Neural cell (in vitro differentiated cells): ENCODE measurements at regions not wholly inside any gene's neighbourhood (a gene's known extent, or its start where the extent isn't known, plus 50 kb on each side); places are given as distances from the start of the nearest gene placed in this dataset.

Experiments used
- H2AFZ ChIP-seq: fragments of 200-600, 300-800 bp; sonication (generic), shearing (Covaris generic); 2 replicates; pipeline ENCODE4 v1.6.0; 2014; ENCODE audit warnings: low read depth, mild to moderate bottlenecking, antibody characterized with exemption, low read length, moderate library complexity
- H3F3A ChIP-seq: fragments of 200-600 bp; shearing (Covaris generic); 2 replicates; pipeline ENCODE4 v1.6.1; 2016; ENCODE audit warnings: mild to moderate bottlenecking, moderate library complexity, mixed read lengths, antibody characterized with exemption, low read length; ENCODE audit not compliant: insufficient read depth, poor library complexity, severe bottlenecking
- H3K27ac ChIP-seq: fragments of 200-600, 300-800 bp; sonication (generic), shearing (Covaris generic); 2 replicates; pipeline ENCODE4 v1.5.1; 2014; ENCODE audit warnings: mild to moderate bottlenecking, low read length, moderate library complexity
- H3K27me3 ChIP-seq: fragments of 300-800, 200-600 bp; sonication (generic), shearing (Covaris generic); 2 replicates; pipeline ENCODE4 v1.6.0; 2014; ENCODE audit warnings: mild to moderate bottlenecking, low read depth, low read length, moderate library complexity; ENCODE audit not compliant: insufficient read depth
- H3K36me3 ChIP-seq: fragments of 300-800, 200-600 bp; sonication (generic), shearing (Covaris generic); 2 replicates; pipeline ENCODE4 v1.5.1; 2014; ENCODE audit warnings: mild to moderate bottlenecking, antibody characterized with exemption, low read length, moderate library complexity; ENCODE audit not compliant: insufficient read depth
- H3K4me2 ChIP-seq: fragments of 300-800, 200-600 bp; sonication (generic), shearing (Covaris generic); 2 replicates; pipeline ENCODE4 v1.6.0; 2014; ENCODE audit warnings: mild to moderate bottlenecking, low read length
- H3K4me3 ChIP-seq: fragments of 300-800, 200-600 bp; sonication (generic), shearing (Covaris generic); 2 replicates; pipeline ENCODE4 v1.5.1; 2014; ENCODE audit warnings: mild to moderate bottlenecking, low read length, moderate library complexity
- H3K79me2 ChIP-seq: fragments of 200-600 bp; shearing (Covaris generic); replicated peaks from 2 replicates; pipeline ENCODE4 v1.6.0; 2014; ENCODE audit warnings: mild to moderate bottlenecking, low read length, moderate library complexity; ENCODE audit not compliant: insufficient read depth
- H3K9ac ChIP-seq: fragments of 300-800, 200-600 bp; sonication (generic), shearing (Covaris generic); 2 replicates; pipeline ENCODE4 v1.6.1; 2016; ENCODE audit warnings: mild to moderate bottlenecking, low read length, mixed read lengths
- H3K9me2 ChIP-seq: fragments of 200-600 bp; shearing (Covaris generic); 2 replicates; pipeline ENCODE4 v1.6.1; 2016; ENCODE audit warnings: mild to moderate bottlenecking, low read length, mixed read lengths; ENCODE audit not compliant: insufficient read depth
- H3K9me3 ChIP-seq: fragments of 200-600, 300-800 bp; sonication (generic), shearing (Covaris generic); 2 replicates; pipeline ENCODE4 v1.6.1; 2016; ENCODE audit warnings: mild to moderate bottlenecking, mixed run types, low read length, moderate library complexity, mixed read lengths
- H4K20me1 ChIP-seq: fragments of 200-600 bp; shearing (Covaris generic); 2 replicates; pipeline ENCODE4 v1.6.1; 2016; ENCODE audit warnings: mild to moderate bottlenecking, mixed run types; ENCODE audit not compliant: insufficient read depth
- EP300 ChIP-seq: fragments of 450-650 bp; conservative IDR thresholded peaks from 2 replicates; pipeline ENCODE4 v1.6.1; 2014; ENCODE audit warnings: antibody characterized with exemption, mild to moderate bottlenecking, moderate library complexity; ENCODE audit not compliant: poor library complexity, severe bottlenecking
- EZH2 ChIP-seq: fragments of 200-600, 300-800 bp; shearing (Covaris generic), sonication (generic); IDR thresholded peaks from 2 replicates; pipeline ENCODE4 v1.6.1; 2014; ENCODE audit warnings: antibody characterized with exemption, low read length, borderline replicate concordance, mild to moderate bottlenecking; ENCODE audit not compliant: insufficient read depth, poor library complexity, severe bottlenecking
- MXI1 ChIP-seq: fragments of 450-650 bp; conservative IDR thresholded peaks from 2 replicates; pipeline ENCODE4 v1.6.1; 2014; ENCODE audit warnings: antibody characterized with exemption, mild to moderate bottlenecking; ENCODE audit not compliant: poor library complexity, severe bottlenecking
- POLR2AphosphoS5 ChIP-seq: IDR thresholded peaks from 2 replicates; pipeline ENCODE4 v1.6.1; 2012
- RAD21 ChIP-seq: fragments of 450-650 bp; conservative IDR thresholded peaks from 2 replicates; pipeline ENCODE4 v1.6.1; 2014; ENCODE audit warnings: antibody characterized with exemption, mild to moderate bottlenecking, moderate library complexity
- TAF1 ChIP-seq: IDR thresholded peaks from 2 replicates; pipeline ENCODE4 v1.6.1; 2012; ENCODE audit warnings: low read depth
- TF ChIP-seq, protein P1 (sequence below): fragments of 450-650 bp; IDR thresholded peaks from 2 replicates; pipeline ENCODE4 v1.5.1; 2014; ENCODE audit warnings: antibody characterized with exemption, mild to moderate bottlenecking, moderate library complexity; ENCODE audit not compliant: poor library complexity, severe bottlenecking
- TF ChIP-seq, protein P2 (sequence below): IDR thresholded peaks from 2 replicates; pipeline ENCODE4 v1.6.1; 2012; ENCODE audit warnings: borderline replicate concordance

DNA sequence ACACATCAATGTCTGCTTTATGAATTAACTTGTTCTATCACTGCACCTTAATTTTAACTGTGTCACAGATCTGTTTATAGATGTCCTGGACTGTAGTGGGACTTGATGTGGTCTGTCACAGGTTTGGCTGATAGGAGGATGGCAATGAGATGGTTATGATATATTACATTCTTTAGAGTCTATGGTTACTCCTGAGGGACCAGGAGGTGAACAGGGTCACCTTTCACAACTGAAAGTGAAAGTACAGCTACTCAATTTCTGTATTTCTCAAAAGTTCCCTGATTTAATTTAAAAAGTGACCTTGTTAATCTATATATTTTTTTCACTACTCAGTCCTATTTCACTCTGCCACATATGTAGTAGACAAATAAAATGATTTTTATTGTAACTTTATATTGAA is 1284.1 kb upstream of the GYPC start:
- Histone ChIP-seq H3K9me3 (peaks cover 4% of the 10 kb centered on the region), H3K27me3 (no peaks in the 10 kb centered on the region), H3K27ac (no peak overlapping the region), H2AFZ (no peak overlapping the region), H3K4me2 (no peak overlapping the region), H3F3A (no peaks in the 10 kb centered on the region), H3K79me2 (no peaks in the 10 kb centered on the region), H3K9ac (no peak overlapping the region), H3K36me3 (no peaks in the 10 kb centered on the region), H3K4me3 (no peak overlapping the region), H3K9me2 (no peaks in the 10 kb centered on the region), H4K20me1 (no peaks in the 10 kb centered on the region)
- TF ChIP-seq, protein P1, sequence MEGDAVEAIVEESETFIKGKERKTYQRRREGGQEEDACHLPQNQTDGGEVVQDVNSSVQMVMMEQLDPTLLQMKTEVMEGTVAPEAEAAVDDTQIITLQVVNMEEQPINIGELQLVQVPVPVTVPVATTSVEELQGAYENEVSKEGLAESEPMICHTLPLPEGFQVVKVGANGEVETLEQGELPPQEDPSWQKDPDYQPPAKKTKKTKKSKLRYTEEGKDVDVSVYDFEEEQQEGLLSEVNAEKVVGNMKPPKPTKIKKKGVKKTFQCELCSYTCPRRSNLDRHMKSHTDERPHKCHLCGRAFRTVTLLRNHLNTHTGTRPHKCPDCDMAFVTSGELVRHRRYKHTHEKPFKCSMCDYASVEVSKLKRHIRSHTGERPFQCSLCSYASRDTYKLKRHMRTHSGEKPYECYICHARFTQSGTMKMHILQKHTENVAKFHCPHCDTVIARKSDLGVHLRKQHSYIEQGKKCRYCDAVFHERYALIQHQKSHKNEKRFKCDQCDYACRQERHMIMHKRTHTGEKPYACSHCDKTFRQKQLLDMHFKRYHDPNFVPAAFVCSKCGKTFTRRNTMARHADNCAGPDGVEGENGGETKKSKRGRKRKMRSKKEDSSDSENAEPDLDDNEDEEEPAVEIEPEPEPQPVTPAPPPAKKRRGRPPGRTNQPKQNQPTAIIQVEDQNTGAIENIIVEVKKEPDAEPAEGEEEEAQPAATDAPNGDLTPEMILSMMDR, result no peak
- TF ChIP-seq TAF1, result no peak
- TF ChIP-seq, protein P2, sequence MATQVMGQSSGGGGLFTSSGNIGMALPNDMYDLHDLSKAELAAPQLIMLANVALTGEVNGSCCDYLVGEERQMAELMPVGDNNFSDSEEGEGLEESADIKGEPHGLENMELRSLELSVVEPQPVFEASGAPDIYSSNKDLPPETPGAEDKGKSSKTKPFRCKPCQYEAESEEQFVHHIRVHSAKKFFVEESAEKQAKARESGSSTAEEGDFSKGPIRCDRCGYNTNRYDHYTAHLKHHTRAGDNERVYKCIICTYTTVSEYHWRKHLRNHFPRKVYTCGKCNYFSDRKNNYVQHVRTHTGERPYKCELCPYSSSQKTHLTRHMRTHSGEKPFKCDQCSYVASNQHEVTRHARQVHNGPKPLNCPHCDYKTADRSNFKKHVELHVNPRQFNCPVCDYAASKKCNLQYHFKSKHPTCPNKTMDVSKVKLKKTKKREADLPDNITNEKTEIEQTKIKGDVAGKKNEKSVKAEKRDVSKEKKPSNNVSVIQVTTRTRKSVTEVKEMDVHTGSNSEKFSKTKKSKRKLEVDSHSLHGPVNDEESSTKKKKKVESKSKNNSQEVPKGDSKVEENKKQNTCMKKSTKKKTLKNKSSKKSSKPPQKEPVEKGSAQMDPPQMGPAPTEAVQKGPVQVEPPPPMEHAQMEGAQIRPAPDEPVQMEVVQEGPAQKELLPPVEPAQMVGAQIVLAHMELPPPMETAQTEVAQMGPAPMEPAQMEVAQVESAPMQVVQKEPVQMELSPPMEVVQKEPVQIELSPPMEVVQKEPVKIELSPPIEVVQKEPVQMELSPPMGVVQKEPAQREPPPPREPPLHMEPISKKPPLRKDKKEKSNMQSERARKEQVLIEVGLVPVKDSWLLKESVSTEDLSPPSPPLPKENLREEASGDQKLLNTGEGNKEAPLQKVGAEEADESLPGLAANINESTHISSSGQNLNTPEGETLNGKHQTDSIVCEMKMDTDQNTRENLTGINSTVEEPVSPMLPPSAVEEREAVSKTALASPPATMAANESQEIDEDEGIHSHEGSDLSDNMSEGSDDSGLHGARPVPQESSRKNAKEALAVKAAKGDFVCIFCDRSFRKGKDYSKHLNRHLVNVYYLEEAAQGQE, result no peak
- TF ChIP-seq EZH2, result no peak

DNA sequence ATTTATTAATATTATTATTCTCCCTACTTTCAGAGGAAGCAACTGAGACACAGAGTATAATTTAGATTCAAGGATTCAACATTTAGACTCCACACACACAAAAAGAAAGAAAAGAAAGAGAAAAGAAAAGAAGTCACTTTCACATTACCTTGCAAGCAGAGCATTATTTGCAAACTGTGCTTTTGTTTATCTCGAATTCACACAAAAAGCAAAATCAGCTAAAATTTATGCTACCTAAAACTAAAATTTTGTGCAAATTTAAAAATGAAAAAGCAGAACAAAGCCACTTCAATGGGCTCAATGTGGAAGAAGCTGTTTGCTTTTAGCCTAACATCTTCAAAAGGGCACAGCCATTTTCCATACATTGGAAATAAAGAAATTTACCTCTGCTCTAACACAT is 1282.7 kb upstream of the GYPC start:
- Histone ChIP-seq H2AFZ (no peak overlapping the region), H3K9ac (no peak overlapping the region), H3K4me2 (no peak overlapping the region), H3K27me3 (no peaks in the 10 kb centered on the region), H3F3A (no peaks in the 10 kb centered on the region), H3K36me3 (no peaks in the 10 kb centered on the region), H4K20me1 (no peaks in the 10 kb centered on the region), H3K9me2 (no peaks in the 10 kb centered on the region), H3K9me3 (no peaks in the 10 kb centered on the region), H3K4me3 (no peak overlapping the region), H3K27ac (no peak overlapping the region), H3K79me2 (no peaks in the 10 kb centered on the region)
- TF ChIP-seq EP300, result no peak

DNA sequence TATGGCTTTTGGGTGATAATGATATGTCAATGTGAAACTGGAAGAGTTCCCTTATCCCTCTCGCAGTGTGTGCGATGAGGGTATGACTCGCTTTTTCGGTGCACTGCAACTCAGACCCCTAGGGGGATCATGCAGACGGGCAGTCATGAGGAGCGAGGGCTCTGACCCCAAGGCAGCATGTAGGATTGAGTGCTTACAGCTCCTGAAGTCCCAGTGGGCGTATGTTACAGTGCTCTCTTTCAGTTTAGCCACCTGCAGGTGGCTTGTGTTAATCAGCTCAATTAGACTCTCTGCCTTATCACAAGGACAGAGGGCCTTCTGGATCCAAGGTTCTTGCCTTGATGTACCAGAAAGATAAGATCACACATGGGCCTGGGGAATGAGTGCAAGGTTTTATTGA is 1269.9 kb upstream of the GYPC start:
- Histone ChIP-seq H3F3A (no peaks in the 10 kb centered on the region), H2AFZ (no peak overlapping the region), H3K27ac (no peak overlapping the region), H4K20me1 (no peaks in the 10 kb centered on the region), H3K36me3 (no peaks in the 10 kb centered on the region), H3K79me2 (no peaks in the 10 kb centered on the region), H3K9me3 (no peaks in the 10 kb centered on the region), H3K9me2 (no peaks in the 10 kb centered on the region), H3K9ac (no peak overlapping the region), H3K4me2 (no peak overlapping the region), H3K27me3 (no peaks in the 10 kb centered on the region), H3K4me3 (no peak overlapping the region)
- TF ChIP-seq EP300 (no peak), EZH2 (no peak), MXI1 (no peak), TAF1 (no peak), POLR2AphosphoS5 (no peak), RAD21 (no peak)
- TF ChIP-seq, protein P1, result no peak
- TF ChIP-seq, protein P2, result no peak
